NCI-H510A treated with DMSO at 0.1 percent for 48 hours (cell line): ENCODE measurements at regions not wholly inside any gene's neighbourhood (a gene's known extent, or its start where the extent isn't known, plus 50 kb on each side); places are given as distances from the start of the nearest gene placed in this dataset.
"Not testable (repeated sequence)": the region's sequence is repeated elsewhere in the genome, so short reads cannot be mapped to it uniquely, and the experiment has no call there.

ENCODE experiments used
- DNase-seq: peaks from one replicate; lab custom pipeline; 2025; lab: John Stamatoyannopoulos, UW

GRCh38 chr2:62654876-62655359 lies 50.6 kb upstream of the EHBP1 start:
- no peak for DNase-seq

- no peak for DNase-seq
These were observed 51.1 kb upstream of the EHBP1 start for GRCh38 chr2:62654423-62654791.

GRCh38 chr2:62653582-62654422 lies 51.7 kb upstream of the EHBP1 start:
- DNase-seq = no peak

GRCh38 chr2:62649087-62649486 lies 56.4 kb upstream of the EHBP1 start:
- not testable (repeated sequence) for DNase-seq

- no peak for DNase-seq
These were observed 62.4 kb upstream of the EHBP1 start for GRCh38 chr2:62643100-62643471.

GRCh38 chr2:62642429-62643099 lies 62.9 kb upstream of the EHBP1 start:
- DNase-seq = no peak

- DNase-seq = no peak
These were observed 63.6 kb upstream of the EHBP1 start for GRCh38 chr2:62641936-62642335.

- no peak for DNase-seq
These were observed 64.1 kb upstream of the EHBP1 start for GRCh38 chr2:62641410-62641843.

GRCh38 chr2:62631160-62632085 lies 74.1 kb upstream of the EHBP1 start:
- no peak for DNase-seq

GRCh38 chr2:62630206-62630605 lies 75.3 kb upstream of the EHBP1 start:
- not testable (repeated sequence) for DNase-seq

- not testable (repeated sequence) for DNase-seq
These were observed 76.2 kb upstream of the EHBP1 start for GRCh38 chr2:62629310-62629709.

GRCh38 chr2:62627667-62628066 lies 77.8 kb upstream of the EHBP1 start:
- no peak for DNase-seq

- DNase-seq = no peak
These were observed 80.7 kb upstream of the EHBP1 start for GRCh38 chr2:62624855-62625254.

- DNase-seq = not testable (repeated sequence)
These were observed 89.0 kb upstream of the EHBP1 start for GRCh38 chr2:62616486-62616885.

- no peak for DNase-seq
These were observed 93.7 kb upstream of the EHBP1 start for GRCh38 chr2:62611854-62612253.

GRCh38 chr2:62605471-62605870 lies 99.5 kb upstream of the TMEM17 start:
- not testable (repeated sequence) for DNase-seq

GRCh38 chr2:62604336-62604735 lies 98.3 kb upstream of the TMEM17 start:
- no peak for DNase-seq

GRCh38 chr2:62603154-62603712 lies 97.2 kb upstream of the TMEM17 start:
- DNase-seq = no peak

- not testable (repeated sequence) for DNase-seq
These were observed 93.8 kb upstream of the TMEM17 start for GRCh38 chr2:62599674-62600410.

- no peak for DNase-seq
These were observed 91.3 kb upstream of the TMEM17 start for GRCh38 chr2:62597323-62597722.
